ENCODE measurements at regions not wholly inside any gene's neighbourhood (a gene's known extent, or its start where the extent isn't known, plus 50 kb on each side); places are given as distances from the start of the nearest gene placed in this dataset.
"Not testable (repeated sequence)": the region's sequence is repeated elsewhere in the genome, so short reads cannot be mapped to it uniquely, and the experiment has no call there.

DNA sequence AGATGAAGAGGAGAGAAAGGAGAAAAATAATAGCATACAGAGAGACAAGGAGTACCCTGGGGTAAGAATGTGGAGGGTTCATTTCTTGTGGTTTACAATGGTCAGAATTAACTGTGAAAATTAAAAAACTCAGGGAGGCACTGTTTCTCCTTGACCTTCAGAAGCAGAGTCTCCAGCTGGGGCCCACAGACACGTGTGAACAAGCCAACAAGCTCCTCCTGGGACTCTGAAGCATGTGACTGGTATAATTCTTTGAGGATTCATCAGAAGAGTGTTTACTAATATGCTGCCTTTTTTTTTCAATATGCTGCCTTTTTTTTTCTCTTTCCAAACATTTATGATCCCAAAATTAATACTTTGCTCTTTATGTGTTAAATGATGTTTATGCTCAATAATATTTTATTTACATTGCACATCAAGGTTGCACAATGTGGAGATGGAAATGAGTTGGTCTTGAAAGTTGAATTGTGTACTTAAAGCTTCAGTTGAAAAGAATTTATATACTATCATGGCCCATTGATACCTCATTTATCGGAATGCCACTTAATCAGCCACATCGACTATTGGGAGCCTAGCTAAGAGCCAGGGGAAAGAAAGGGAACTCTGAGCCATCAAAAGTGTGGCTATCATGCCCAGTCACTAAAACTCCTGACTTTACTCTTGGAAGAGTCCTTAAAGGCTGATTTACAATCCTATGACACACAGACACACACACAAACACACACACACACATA lies 134.7 kb upstream of the RHOBTB1 start:
- no peak for DNase-seq

GRCh38 chr10:61076572-61077114 lies 132.7 kb upstream of the RHOBTB1 start:
- no peak for DNase-seq

DNA sequence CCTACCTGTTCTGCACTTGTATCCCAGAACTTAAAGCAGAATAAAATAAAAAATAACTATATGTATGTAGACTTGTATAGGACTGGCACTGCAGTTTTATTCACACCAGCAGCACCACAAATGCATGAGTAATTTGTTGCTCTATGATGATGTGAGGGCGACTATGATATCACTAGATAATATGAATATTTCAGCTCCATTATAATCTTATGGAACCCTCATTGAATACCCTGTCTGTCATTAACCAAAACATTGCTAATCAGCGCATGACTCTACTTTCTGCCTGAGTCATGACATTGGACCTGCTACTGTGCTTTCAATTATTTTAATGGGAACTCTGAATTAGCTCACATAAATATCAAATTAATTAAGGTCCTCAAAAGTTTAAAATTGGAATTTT lies 129.4 kb upstream of the RHOBTB1 start:
- no peak for DNase-seq

DNA sequence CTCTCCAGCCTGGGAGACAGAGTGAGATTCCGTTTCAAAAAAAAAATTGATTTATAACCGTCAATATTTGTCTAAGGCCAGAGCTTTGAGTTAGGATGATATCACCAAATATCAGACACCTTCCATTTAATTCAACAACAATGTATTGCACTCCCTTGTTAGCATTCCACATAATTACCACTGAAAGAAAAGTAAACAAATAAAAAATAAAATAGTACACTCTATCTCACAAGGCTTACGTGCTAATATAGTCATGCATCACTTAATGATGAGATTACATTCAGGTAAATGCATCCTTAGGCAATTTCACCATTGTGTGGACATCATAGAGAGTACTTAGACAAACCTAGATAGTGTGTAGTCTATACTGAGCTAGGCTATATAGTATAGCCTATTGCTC lies 127.6 kb upstream of the RHOBTB1 start:
- DNase-seq, result peak; percentile 2

GRCh38 chr10:61068471-61068870 lies 124.5 kb upstream of the RHOBTB1 start:
- DNase-seq, result no peak

GRCh38 chr10:61067671-61068336 lies 123.8 kb upstream of the RHOBTB1 start:
- no peak for DNase-seq

- DNase-seq, result no peak
Observed at GRCh38 chr10:61066661-61067344, 122.8 kb upstream of the RHOBTB1 start.

DNA sequence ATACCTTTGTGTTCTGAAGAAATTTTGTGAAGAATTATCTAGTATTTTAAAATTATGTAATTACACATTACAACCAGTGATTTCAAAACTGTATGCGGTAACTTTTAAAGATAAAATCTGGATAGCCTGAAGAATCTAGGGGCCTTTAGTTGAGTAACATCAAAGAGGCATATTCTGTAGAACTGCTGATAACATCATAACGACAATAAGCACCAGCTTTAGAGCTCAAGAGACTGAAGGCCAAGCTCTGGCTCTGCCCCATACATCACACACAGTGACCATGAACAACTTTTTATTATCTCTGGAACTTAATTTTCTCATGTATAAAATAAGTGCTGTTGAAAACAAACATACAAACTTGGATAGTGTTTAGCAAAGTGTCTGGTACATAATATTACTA lies 121.1 kb upstream of the RHOBTB1 start:
- no peak for DNase-seq

GRCh38 chr10:61064356-61064755 lies 120.4 kb upstream of the RHOBTB1 start:
- no peak for DNase-seq

DNA sequence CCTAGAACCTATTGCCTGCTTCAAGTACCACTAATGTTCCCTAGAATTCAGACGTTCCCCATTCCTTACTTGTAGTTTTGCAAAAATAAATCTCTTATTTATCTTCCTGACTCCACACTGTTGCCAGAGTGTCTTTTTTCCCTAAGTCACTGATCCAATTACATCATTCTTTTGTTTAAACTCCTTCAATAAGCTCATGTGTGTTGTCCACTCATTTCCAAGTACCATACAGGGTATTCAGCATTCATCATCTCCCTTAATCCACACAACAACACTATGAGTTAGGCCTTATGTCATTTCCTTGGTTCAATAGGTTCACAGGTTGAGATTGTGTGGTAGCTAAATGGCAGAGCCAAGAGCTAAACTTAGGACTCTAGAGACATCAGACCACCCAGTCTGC lies 119.9 kb upstream of the RHOBTB1 start:
- DNase-seq, result no peak

DNA sequence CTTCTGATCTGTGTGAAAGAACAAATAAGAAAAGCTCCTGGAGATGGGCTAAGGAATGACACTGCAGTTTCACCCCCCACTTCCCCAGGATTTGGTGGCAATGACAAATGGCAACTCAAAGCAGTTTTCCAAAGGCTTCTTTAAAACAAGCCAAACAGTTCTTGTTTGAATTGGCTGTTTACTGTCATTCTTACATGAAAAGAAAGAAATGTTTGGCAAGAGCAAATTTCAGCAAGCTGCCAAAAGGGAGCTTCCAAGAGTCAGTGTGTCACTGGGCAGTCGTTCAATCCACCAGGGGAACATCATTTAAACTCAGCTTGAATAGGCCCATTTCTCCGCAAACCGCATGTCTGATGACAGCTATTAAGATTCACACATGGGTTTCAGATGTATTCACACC lies 119.0 kb upstream of the RHOBTB1 start:
- DNase-seq, result no peak

DNA sequence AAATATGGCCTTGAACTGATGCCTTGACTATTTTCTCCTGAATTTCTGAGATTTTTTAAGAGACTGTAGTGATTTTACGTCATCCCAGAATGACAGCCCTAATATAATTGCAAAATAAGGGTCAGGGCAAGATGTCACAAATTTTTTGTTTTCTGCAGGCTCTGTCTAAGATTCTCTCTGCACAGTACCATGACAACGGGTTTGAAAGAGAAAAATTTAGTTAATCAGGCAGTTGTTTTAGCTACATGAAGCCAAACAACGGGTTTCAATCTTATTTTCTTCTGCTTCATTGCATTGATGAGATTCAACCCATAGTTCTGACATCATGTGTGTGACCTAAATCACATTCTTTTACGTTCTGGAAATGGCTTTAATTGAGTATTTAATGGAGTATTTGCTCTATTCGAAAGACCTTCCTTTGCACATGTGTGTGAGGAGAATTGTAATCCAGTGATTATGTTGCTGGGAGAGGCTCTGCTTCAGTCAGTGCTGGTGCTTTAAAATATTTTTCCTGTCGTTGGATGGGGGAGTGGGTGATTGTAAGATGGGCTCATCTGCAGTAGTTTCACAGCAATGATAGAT lies 118.0 kb upstream of the RHOBTB1 start:
- no peak for DNase-seq

GRCh38 chr10:61059636-61060035 lies 115.7 kb upstream of the RHOBTB1 start:
- no peak for DNase-seq

- no peak for DNase-seq
Observed at GRCh38 chr10:61052469-61053205, 108.7 kb upstream of the RHOBTB1 start.

DNA sequence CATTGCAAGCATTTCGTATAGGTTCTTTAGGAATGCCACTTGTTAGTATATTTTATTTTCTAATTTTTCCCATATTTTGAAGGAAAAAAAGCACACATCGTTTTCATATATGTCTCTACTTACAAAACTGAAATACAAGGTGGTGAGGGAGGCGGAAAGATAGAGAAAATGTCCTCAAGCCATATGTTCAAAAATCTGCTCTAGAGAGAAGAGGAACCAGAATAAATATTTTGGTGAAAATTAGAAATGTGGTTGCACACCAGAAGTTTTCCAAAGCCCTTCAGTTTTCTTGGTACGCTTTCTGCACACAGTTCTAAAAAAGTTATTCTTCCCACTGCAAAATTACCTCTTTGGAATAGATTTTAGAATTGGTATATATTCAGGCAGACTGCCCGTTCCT lies 107.4 kb upstream of the RHOBTB1 start:
- no peak for DNase-seq

DNA sequence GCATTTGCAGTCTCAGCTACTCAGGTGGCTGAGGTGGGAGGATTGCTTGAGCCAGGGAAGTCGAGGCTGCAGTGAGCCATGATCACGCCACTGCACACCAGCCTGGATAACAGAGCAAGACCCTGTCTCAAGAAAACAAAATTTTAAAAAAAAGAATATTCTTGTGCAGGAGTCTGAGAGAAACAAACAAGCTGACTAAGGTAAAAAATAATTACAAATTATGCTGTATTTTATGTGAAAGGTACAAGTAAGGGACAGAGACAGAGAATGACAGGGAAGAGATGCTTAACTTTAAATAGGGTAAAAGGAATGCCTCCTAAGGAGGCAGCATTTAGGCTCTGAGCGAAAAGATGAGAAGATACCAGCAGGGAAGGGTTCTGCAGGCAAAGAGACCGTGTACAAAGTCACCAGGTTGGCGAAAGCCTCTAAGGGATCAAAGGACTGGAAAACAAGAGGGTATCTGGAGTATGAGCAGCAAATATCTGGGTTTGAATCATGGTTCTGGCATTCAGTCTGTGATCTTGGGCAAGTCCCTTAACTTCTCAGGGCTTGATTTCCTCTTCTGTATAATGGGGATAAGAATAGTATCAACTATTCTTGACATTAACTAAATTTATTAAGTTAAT lies 106.2 kb upstream of the RHOBTB1 start:
- DNase-seq, result no peak

- DNase-seq, result peak; percentile 4
Observed at GRCh38 chr10:61049386-61049785, 105.4 kb upstream of the RHOBTB1 start.

DNA sequence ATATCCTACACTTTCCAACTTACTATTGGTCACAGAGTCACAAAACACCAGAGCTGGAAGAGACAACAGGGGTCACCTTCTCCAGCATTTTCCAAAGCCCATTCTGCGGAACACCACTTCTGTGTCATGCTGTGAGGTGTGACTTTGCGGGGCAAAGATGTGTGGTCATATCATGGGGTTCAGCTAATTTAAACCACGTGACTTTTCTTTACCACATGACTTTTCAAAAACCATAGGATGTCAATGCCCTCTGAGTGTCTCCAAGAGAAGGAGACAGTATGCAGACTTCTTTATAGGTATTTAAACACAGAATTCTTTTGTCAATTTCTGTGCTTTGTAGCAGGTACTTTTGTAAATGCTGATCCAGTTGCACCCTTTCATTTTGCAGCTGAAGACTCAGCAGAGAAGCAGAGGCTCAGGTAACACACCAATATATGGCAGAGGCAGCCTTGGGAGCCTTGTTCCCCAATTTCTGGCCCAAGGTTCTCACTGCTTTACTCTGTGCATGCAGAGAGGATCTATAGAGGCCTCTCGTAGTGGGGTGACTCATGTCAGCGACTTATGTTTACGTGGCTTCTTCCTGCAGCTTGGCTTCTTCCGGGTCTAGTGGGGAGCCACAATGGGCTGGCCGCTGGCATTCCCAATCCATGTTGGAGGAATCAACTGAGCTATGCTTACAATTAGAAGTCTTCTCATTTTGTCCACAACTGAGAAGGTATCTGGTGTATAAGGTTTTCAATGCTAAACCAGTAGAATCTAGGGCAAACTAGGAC lies 104.0 kb upstream of the RHOBTB1 start:
- no peak for DNase-seq

- no peak for DNase-seq
Observed at GRCh38 chr10:61047081-61047480, 103.1 kb upstream of the RHOBTB1 start.

GRCh38 chr10:61045480-61045879 lies 101.5 kb upstream of the RHOBTB1 start:
- DNase-seq, result not testable (repeated sequence)

- DNase-seq, result no peak
Observed at GRCh38 chr10:61042533-61042932, 98.5 kb upstream of the RHOBTB1 start.

Measured in NCI-H1105 treated with DMSO at 0.1 percent for 48 hours (cell line).